Right lobe of liver (tissue), 4 donors: ENCODE measurements at regions not wholly inside any gene's neighbourhood (a gene's known extent, or its start where the extent isn't known, plus 50 kb on each side); places are given as distances from the start of the nearest gene placed in this dataset.

Source experiments
- CTCF ChIP-seq, 4 donors: fragments of 200-600 bp in 3 of 4; fragments of 450-650 bp in 1 of 4; IDR thresholded peaks; one replicate each; pipeline versions ENCODE4 v1.5.1 to v1.8.0; 2016 to 2022; ENCODE audit warnings: antibody characterized with exemption in 4 of 4, mild to moderate bottlenecking in 2 of 4
- POLR2A ChIP-seq: fragments of 450-650 bp; IDR thresholded peaks from one replicate; pipeline ENCODE4 v1.6.1; 2017; ENCODE audit warnings: antibody characterized with exemption, mild to moderate bottlenecking
- donor health status: DM: no; HTN: no; CAD: no.
- donor health status: DM: no; HTN: no; CAD: no.
- donor health status: DM: no; HTN: yes; CAD: no.

- TF ChIP-seq CTCF (IDR thresholded peaks at IDR 0.05) (no peak), POLR2A (no peak)
These were observed 119.5 kb downstream of the TUBA3C start for GRCh38 chr13:19062019-19062646.
